ENCODE measurements at regions not wholly inside any gene's neighbourhood (a gene's known extent, or its start where the extent isn't known, plus 50 kb on each side); places are given as distances from the start of the nearest gene placed in this dataset.

- Histone ChIP-seq H3K4me2 (ENCODE audit: low read length) (no peak overlapping the region), H3K27ac (ENCODE audit: low read length) (no peak overlapping the region), H3K9me2 (ENCODE audit: insufficient read depth, low read length) (no peaks in the 10 kb centered on the region), H3K9me3 (ENCODE audit: low read length) (no peaks in the 10 kb centered on the region), H3K4me3 (ENCODE audit: low read length) (no peak overlapping the region), H3K79me2 (replicated peaks; ENCODE audit: insufficient read depth, low read length) (no peaks in the 10 kb centered on the region), H3F3A (ENCODE audit: insufficient read depth, low read length, poor library complexity, severe bottlenecking) (no peaks in the 10 kb centered on the region), H3K36me3 (ENCODE audit: insufficient read depth, low read length) (no peaks in the 10 kb centered on the region), H4K20me1 (ENCODE audit: insufficient read depth) (no peaks in the 10 kb centered on the region), H3K9ac (ENCODE audit: low read length) (no peak overlapping the region), H2AFZ (ENCODE audit: low read depth, low read length) (no peak overlapping the region), H3K27me3 (ENCODE audit: insufficient read depth, low read depth, low read length) (no peaks in the 10 kb centered on the region)
- no peak for TF ChIP-seq TAF1 (IDR thresholded peaks at IDR 0.05; ENCODE audit: low read depth)
- no peak for TF ChIP-seq EP300 (conservative IDR thresholded peaks at IDR 0.05; ENCODE audit: poor library complexity, severe bottlenecking)
- no peak for TF ChIP-seq RAD21 (conservative IDR thresholded peaks at IDR 0.05)
- TF ChIP-seq MXI1 (conservative IDR thresholded peaks at IDR 0.05; ENCODE audit: poor library complexity, severe bottlenecking) = no peak
- TF ChIP-seq, protein P1, sequence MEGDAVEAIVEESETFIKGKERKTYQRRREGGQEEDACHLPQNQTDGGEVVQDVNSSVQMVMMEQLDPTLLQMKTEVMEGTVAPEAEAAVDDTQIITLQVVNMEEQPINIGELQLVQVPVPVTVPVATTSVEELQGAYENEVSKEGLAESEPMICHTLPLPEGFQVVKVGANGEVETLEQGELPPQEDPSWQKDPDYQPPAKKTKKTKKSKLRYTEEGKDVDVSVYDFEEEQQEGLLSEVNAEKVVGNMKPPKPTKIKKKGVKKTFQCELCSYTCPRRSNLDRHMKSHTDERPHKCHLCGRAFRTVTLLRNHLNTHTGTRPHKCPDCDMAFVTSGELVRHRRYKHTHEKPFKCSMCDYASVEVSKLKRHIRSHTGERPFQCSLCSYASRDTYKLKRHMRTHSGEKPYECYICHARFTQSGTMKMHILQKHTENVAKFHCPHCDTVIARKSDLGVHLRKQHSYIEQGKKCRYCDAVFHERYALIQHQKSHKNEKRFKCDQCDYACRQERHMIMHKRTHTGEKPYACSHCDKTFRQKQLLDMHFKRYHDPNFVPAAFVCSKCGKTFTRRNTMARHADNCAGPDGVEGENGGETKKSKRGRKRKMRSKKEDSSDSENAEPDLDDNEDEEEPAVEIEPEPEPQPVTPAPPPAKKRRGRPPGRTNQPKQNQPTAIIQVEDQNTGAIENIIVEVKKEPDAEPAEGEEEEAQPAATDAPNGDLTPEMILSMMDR (IDR thresholded peaks at IDR 0.05; ENCODE audit: poor library complexity, severe bottlenecking) = no peak
These were observed 546.2 kb downstream of the DMRTA1 start for GRCh38 chr9:22992780-22993179.

DNA sequence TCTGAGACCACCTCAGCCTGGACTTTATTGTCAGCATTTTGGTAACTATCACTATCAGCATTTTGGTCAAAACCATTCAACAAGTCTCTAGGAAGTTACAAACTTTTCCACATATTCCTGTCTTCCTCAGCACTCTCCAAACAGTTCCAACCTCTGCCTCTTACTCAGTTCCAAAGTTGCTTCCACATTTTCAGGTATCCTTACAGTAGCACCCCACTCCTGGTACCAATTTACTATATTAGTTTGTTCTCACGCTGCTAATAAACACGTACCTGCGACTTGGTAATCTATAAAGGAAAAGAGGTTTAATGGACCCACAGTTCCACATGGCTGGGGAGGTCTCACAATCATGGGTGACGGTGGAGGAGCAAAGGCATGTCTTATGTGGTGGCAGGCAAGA is 551.3 kb downstream of the DMRTA1 start:
- TF ChIP-seq MXI1 (conservative IDR thresholded peaks at IDR 0.05; ENCODE audit: poor library complexity, severe bottlenecking) (no peak), TAF1 (IDR thresholded peaks at IDR 0.05; ENCODE audit: low read depth) (no peak), EP300 (conservative IDR thresholded peaks at IDR 0.05; ENCODE audit: poor library complexity, severe bottlenecking) (no peak), EZH2 (IDR thresholded peaks at IDR 0.05; ENCODE audit: borderline replicate concordance, insufficient read depth, low read length, poor library complexity, severe bottlenecking) (no peak), POLR2AphosphoS5 (IDR thresholded peaks at IDR 0.05) (no peak), RAD21 (conservative IDR thresholded peaks at IDR 0.05) (no peak), SMC3 (conservative IDR thresholded peaks at IDR 0.05; ENCODE audit: poor library complexity) (no peak)
- TF ChIP-seq, protein P2, sequence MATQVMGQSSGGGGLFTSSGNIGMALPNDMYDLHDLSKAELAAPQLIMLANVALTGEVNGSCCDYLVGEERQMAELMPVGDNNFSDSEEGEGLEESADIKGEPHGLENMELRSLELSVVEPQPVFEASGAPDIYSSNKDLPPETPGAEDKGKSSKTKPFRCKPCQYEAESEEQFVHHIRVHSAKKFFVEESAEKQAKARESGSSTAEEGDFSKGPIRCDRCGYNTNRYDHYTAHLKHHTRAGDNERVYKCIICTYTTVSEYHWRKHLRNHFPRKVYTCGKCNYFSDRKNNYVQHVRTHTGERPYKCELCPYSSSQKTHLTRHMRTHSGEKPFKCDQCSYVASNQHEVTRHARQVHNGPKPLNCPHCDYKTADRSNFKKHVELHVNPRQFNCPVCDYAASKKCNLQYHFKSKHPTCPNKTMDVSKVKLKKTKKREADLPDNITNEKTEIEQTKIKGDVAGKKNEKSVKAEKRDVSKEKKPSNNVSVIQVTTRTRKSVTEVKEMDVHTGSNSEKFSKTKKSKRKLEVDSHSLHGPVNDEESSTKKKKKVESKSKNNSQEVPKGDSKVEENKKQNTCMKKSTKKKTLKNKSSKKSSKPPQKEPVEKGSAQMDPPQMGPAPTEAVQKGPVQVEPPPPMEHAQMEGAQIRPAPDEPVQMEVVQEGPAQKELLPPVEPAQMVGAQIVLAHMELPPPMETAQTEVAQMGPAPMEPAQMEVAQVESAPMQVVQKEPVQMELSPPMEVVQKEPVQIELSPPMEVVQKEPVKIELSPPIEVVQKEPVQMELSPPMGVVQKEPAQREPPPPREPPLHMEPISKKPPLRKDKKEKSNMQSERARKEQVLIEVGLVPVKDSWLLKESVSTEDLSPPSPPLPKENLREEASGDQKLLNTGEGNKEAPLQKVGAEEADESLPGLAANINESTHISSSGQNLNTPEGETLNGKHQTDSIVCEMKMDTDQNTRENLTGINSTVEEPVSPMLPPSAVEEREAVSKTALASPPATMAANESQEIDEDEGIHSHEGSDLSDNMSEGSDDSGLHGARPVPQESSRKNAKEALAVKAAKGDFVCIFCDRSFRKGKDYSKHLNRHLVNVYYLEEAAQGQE (IDR thresholded peaks at IDR 0.05; ENCODE audit: borderline replicate concordance) = no peak
- TF ChIP-seq, protein P1 (IDR thresholded peaks at IDR 0.05; ENCODE audit: poor library complexity, severe bottlenecking) = no peak

More for the DNA sequence above, 551.3 kb downstream of the DMRTA1 start:
- Histone ChIP-seq H3K36me3 (ENCODE audit: insufficient read depth, low read length) (no peaks in the 10 kb centered on the region), H3K79me2 (replicated peaks; ENCODE audit: insufficient read depth, low read length) (no peaks in the 10 kb centered on the region), H4K20me1 (ENCODE audit: insufficient read depth) (no peaks in the 10 kb centered on the region), H3K4me3 (ENCODE audit: low read length) (no peak overlapping the region), H3K27ac (ENCODE audit: low read length) (no peak overlapping the region), H3K27me3 (ENCODE audit: insufficient read depth, low read depth, low read length) (no peaks in the 10 kb centered on the region), H3K9me3 (ENCODE audit: low read length) (no peaks in the 10 kb centered on the region), H2AFZ (ENCODE audit: low read depth, low read length) (no peak overlapping the region), H3K9me2 (ENCODE audit: insufficient read depth, low read length) (no peaks in the 10 kb centered on the region), H3K9ac (ENCODE audit: low read length) (no peak overlapping the region), H3F3A (ENCODE audit: insufficient read depth, low read length, poor library complexity, severe bottlenecking) (no peaks in the 10 kb centered on the region), H3K4me2 (ENCODE audit: low read length) (no peak overlapping the region)
